Activated B cell treated with CpG ODN at 0.5 μM for 24 hours (primary cell): ENCODE measurements at regions not wholly inside any gene's neighbourhood (a gene's known extent, or its start where the extent isn't known, plus 50 kb on each side); places are given as distances from the start of the nearest gene placed in this dataset.
"Not testable (repeated sequence)": the region's sequence is repeated elsewhere in the genome, so short reads cannot be mapped to it uniquely, and the experiment has no call there.

Experiments used
- ATAC-seq: fragments of 200-7000 bp; cut with Tn5 transposase; one replicate; pipeline ENCODE4 v1.10.0; 2021; ENCODE audit warnings: low read depth, mild to moderate bottlenecking, moderate library complexity
- CTCF ChIA-PET: fragments of 350-600 bp; sonication (Branson Sonifier 250); formaldehyde crosslinking; loops from one replicate; lab custom pipeline; 2021; ENCODE audit warnings: antibody characterized with exemption; lab: Charles Lee
- POLR2A ChIA-PET: fragments of 350-600 bp; sonication (Branson Sonifier 250); formaldehyde crosslinking; loops from one replicate; lab custom pipeline; 2021; ENCODE audit warnings: antibody characterized with exemption; lab: Charles Lee
- DNase-seq: peaks from one replicate; pipeline ENCODE4 v3.0.0; 2022
- H3K27ac Mint-ChIP-seq: one replicate; pipeline ENCODE4 v1.8.0; 2020; ENCODE audit warnings: mixed read lengths
- H3K27me3 Mint-ChIP-seq: one replicate; pipeline ENCODE4 v1.8.0; 2021; ENCODE audit warnings: mixed read lengths
- H3K36me3 Mint-ChIP-seq: one replicate; pipeline ENCODE4 v1.8.0; 2021; ENCODE audit warnings: low read depth, mixed read lengths
- H3K4me1 Mint-ChIP-seq: one replicate; pipeline ENCODE4 v1.8.0; 2021; ENCODE audit warnings: mixed read lengths
- H3K4me3 Mint-ChIP-seq: one replicate; pipeline ENCODE4 v1.8.0; 2020; ENCODE audit warnings: mild to moderate bottlenecking, mixed read lengths
- H3K9me3 Mint-ChIP-seq: one replicate; pipeline ENCODE4 v1.8.0; 2020; ENCODE audit warnings: mixed read lengths
- intact Hi-C: fragments of 100-400 bp; cut with micrococcal nuclease; formaldehyde crosslinking; loops from one replicate; pipeline ENCODE4 v1.15.1; 2024
- TF ChIP-seq, protein P1 (sequence below): fragments of 200-600 bp; IDR thresholded peaks from one replicate; pipeline ENCODE4 v1.8.0; 2022; ENCODE audit warnings: antibody characterized with exemption, mild to moderate bottlenecking

DNA sequence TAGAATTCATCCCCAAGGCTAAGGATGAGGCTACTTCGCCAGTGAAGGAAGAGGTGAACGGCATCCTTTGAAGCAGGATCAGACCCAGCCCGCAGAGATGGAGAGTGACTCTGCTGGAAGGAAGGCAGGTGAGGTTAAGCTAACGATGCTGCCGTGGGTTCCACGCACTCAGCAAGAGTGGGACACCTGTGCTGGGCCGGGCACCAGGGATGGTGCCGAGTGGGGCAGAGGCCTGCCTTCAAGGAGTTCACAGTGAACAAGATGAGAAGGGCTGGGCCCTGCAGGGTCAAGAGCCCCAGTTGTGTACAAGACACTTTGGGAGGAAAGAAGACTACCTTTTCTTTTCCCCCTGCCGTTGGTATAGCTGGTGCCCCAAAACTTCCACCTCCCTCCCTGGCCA lies 606.6 kb downstream of the LIG4 start:
- H3K27me3 Mint-ChIP-seq: no peaks in the 10 kb centered on the region
- no peak overlapping the region for H3K27ac Mint-ChIP-seq
- H3K9me3 Mint-ChIP-seq: peaks cover 8% of the 10 kb centered on the region
- H3K4me1 Mint-ChIP-seq: no peaks in the 10 kb centered on the region
- no peaks in the 10 kb centered on the region for H3K36me3 Mint-ChIP-seq
- ChIA-PET CTCF (no interaction called here), POLR2A (no interaction called here)
- intact Hi-C loops: no loop called here
- no peak for DNase-seq
- H3K4me3 Mint-ChIP-seq: no peak overlapping the region
- TF ChIP-seq, protein P1, sequence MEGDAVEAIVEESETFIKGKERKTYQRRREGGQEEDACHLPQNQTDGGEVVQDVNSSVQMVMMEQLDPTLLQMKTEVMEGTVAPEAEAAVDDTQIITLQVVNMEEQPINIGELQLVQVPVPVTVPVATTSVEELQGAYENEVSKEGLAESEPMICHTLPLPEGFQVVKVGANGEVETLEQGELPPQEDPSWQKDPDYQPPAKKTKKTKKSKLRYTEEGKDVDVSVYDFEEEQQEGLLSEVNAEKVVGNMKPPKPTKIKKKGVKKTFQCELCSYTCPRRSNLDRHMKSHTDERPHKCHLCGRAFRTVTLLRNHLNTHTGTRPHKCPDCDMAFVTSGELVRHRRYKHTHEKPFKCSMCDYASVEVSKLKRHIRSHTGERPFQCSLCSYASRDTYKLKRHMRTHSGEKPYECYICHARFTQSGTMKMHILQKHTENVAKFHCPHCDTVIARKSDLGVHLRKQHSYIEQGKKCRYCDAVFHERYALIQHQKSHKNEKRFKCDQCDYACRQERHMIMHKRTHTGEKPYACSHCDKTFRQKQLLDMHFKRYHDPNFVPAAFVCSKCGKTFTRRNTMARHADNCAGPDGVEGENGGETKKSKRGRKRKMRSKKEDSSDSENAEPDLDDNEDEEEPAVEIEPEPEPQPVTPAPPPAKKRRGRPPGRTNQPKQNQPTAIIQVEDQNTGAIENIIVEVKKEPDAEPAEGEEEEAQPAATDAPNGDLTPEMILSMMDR: no peak
- no peak for ATAC-seq

DNA sequence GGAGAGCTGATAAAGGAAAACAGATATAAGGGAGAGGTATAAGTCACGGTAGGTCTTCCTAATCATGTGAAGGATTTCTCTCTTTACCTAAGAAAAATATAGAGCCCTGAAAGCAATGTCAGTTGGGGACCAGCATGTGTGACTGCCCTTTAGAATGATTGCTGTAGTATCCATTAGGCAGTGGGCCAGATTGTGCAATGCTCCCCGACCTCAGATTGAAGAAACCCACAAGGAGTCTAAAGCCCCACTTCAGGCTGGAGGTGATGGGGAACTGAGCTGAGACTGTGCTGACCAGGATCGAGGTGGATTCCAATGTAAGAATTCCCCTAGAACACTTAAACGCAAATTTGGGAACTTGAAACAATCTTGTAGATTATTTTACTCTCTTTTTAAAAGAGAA lies 614.4 kb downstream of the LIG4 start:
- no peak for DNase-seq
- H3K4me1 Mint-ChIP-seq: no peaks in the 10 kb centered on the region
- POLR2A ChIA-PET: no interaction called here
- TF ChIP-seq, protein P1: no peak
- no peaks in the 10 kb centered on the region for H3K27me3 Mint-ChIP-seq
- CTCF ChIA-PET: no interaction called here
- no peaks in the 10 kb centered on the region for H3K9me3 Mint-ChIP-seq
- H3K27ac Mint-ChIP-seq: no peak overlapping the region
- H3K36me3 Mint-ChIP-seq: no peaks in the 10 kb centered on the region
- H3K4me3 Mint-ChIP-seq: no peak overlapping the region
- intact Hi-C loops: no loop called here
- ATAC-seq: no peak

DNA sequence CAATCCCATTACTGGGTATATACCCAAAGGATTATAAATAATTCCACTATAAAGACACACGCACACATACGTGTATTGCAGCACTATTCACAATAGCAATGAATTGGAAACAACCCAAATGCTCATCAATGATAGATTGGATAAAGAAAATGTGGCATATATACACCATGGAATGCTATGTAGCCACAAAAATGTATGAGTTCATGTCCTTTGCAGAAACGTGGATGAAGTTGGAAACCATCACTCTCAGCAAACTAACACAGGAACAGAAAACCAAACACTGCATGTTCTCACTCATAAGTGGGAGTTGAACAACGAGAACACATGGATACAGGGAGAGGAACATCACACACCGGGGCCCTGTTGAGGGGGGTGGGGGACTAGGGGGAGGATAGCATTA lies 619.0 kb downstream of the LIG4 start:
- ATAC-seq, H3K4me1 Mint-ChIP-seq, H3K27ac Mint-ChIP-seq, CTCF ChIA-PET, POLR2A ChIA-PET, intact Hi-C loops, DNase-seq, H3K4me3 Mint-ChIP-seq, H3K27me3 Mint-ChIP-seq, H3K9me3 Mint-ChIP-seq, H3K36me3 Mint-ChIP-seq: not testable (repeated sequence)

DNA sequence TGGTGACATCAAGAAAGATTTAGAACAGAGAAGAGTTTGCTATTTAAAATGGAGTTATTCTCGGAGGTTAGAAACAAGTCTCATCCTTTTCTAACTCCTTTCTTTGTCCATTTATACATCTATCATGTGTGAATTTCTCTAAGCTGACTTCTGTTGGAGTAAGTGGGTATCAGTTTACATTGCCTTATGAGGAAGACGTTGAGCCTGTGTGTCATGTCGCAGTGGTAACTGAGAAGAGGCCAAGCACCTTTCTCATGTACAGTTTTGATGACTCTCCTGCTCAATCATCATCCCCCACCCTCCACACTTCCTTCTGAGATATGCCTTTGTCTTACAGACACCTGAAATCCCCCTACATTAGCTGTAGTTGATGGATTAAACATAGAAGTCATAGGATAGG lies 624.8 kb downstream of the LIG4 start:
- H3K27me3 Mint-ChIP-seq: no peaks in the 10 kb centered on the region
- peaks cover 3% of the 10 kb centered on the region for H3K9me3 Mint-ChIP-seq
- TF ChIP-seq, protein P1: no peak
- H3K27ac Mint-ChIP-seq: no peak overlapping the region
- ChIA-PET POLR2A (no interaction called here), CTCF (no interaction called here)
- intact Hi-C loops: no loop called here
- DNase-seq (no peak), ATAC-seq (no peak)
- no peaks in the 10 kb centered on the region for H3K36me3 Mint-ChIP-seq
- H3K4me3 Mint-ChIP-seq: no peak overlapping the region
- H3K4me1 Mint-ChIP-seq: no peaks in the 10 kb centered on the region

DNA sequence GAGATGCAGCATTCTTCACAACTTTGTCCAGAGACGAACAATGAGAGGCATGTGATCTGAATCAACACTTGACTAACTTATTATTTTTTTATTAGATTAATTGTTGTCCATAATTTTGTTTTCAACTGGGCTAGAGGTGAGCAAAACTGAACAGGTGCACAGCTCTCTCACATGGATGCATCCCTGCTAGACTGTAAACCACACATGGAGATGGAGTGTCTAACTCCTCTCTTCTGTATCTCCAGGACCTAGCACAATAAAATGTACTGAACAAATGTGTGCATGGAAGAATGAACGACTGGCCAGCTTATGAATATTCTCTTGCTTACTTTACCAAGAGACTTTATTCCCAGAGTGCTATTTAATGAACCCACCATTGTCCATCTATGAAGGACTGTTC lies 627.7 kb downstream of the LIG4 start:
- Mint-ChIP-seq H3K27me3 (no peaks in the 10 kb centered on the region), H3K9me3 (peaks cover 3% of the 10 kb centered on the region), H3K27ac (no peak overlapping the region), H3K4me3 (no peak overlapping the region), H3K4me1 (no peaks in the 10 kb centered on the region), H3K36me3 (no peaks in the 10 kb centered on the region)
- TF ChIP-seq, protein P1: no peak
- ChIA-PET POLR2A (no interaction called here), CTCF (no interaction called here)
- DNase-seq: no peak
- intact Hi-C loops: no loop called here
- ATAC-seq: no peak

DNA sequence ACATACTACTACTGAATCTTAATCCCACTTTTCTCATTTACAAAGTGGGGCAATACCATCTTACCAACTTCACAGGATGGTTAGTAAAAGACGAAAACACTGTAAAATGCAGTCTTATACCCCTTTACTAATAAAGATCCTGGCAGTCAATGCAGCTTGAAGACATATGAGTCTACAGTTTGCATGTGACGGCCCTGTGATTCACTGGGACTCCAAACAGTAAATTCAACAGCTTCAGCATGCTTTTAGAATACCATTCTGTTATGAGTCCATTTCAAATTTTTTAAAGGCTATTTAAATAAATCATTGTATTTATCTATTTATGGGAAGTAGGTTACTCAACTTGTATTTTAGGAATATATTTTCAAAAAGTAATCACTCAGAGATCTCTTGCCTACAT lies 629.1 kb downstream of the LIG4 start:
- intact Hi-C loops: no loop called here
- Mint-ChIP-seq H3K27me3 (no peaks in the 10 kb centered on the region), H3K27ac (no peak overlapping the region), H3K36me3 (no peaks in the 10 kb centered on the region), H3K4me3 (no peak overlapping the region), H3K4me1 (no peaks in the 10 kb centered on the region), H3K9me3 (peaks cover 3% of the 10 kb centered on the region)
- ChIA-PET POLR2A (no interaction called here), CTCF (no interaction called here)
- TF ChIP-seq, protein P1: no peak
- ATAC-seq (no peak), DNase-seq (no peak)
